IMR-90 (cell line): ENCODE measurements at regions not wholly inside any gene's neighbourhood (a gene's known extent, or its start where the extent isn't known, plus 50 kb on each side); places are given as distances from the start of the nearest gene placed in this dataset.

Experiments
- ATAC-seq: fragments of 200-7000 bp; cut with Tn5 transposase; 2 replicates; pipeline ENCODE4 v1.9.1; 2020; ENCODE audit warnings: low read depth, mild to moderate bottlenecking, moderate library complexity
- BruUV-seq: library from RNA; stranded (reverse); fragments of 400-500 nt; replicated peaks from 2 replicates; lab custom pipeline; 2021; lab: Mats Ljungman, UMichigan
- CTCF ChIA-PET: fragments of 300-600 bp; formaldehyde crosslinking; extraction: SDS; loops from one replicate; lab custom pipeline; 2021; ENCODE audit warnings: antibody characterized with exemption; lab: Yijun Ruan, JAX
- POLR2A ChIA-PET: fragments of 300-600 bp; sonication (Branson Sonifier 250); formaldehyde crosslinking; loops from one replicate; lab custom pipeline; 2022; ENCODE audit warnings: antibody characterized with exemption; ENCODE audit not compliant: unreplicated experiment; lab: Charles Lee
- DNase-seq: peaks from one replicate; pipeline ENCODE4 v3.0.0; 2013
- H2AFZ ChIP-seq: replicated peaks from 2 replicates; pipeline ENCODE3; 2013; ENCODE audit warnings: low read length, mild to moderate bottlenecking; ENCODE audit not compliant: poor library complexity
- H2AK5ac ChIP-seq: 2 replicates; pipeline ENCODE4 v1.6.1; 2013; ENCODE audit warnings: low read depth, low read length, inconsistent platforms
- H2AK9ac ChIP-seq: replicated peaks from 2 replicates; pipeline ENCODE3; 2013; ENCODE audit warnings: mild to moderate bottlenecking, low read depth, low read length, moderate library complexity; ENCODE audit not compliant: poor library complexity
- H2BK120ac ChIP-seq: 2 replicates; pipeline ENCODE4 v1.6.1; 2013; ENCODE audit warnings: low read depth, low read length, inconsistent platforms
- H2BK15ac ChIP-seq: 3 replicates; pipeline ENCODE4 v1.6.1; 2013; ENCODE audit warnings: low read depth, low read length, inconsistent platforms
- H2BK20ac ChIP-seq: 2 replicates; pipeline ENCODE4 v1.6.1; 2013; ENCODE audit warnings: low read depth, mild to moderate bottlenecking, inconsistent platforms, low read length, moderate library complexity
- H2BK5ac ChIP-seq: 2 replicates; pipeline ENCODE4 v1.6.1; 2013; ENCODE audit warnings: mild to moderate bottlenecking, low read depth, low read length, inconsistent platforms; ENCODE audit not compliant: poor library complexity, severe bottlenecking
- H3K14ac ChIP-seq: replicated peaks from 2 replicates; pipeline ENCODE4 v1.6.1; 2013; ENCODE audit warnings: low read depth, low read length, inconsistent platforms
- H3K18ac ChIP-seq: 2 replicates; pipeline ENCODE4 v1.6.1; 2013; ENCODE audit warnings: low read depth, low read length, control low read depth
- H3K23ac ChIP-seq: 2 replicates; pipeline ENCODE4 v1.6.1; 2013; ENCODE audit warnings: low read depth, low read length, inconsistent platforms
- H3K27ac ChIP-seq: 2 replicates; pipeline ENCODE4 v1.5.1; 2013; ENCODE audit warnings: mild to moderate bottlenecking, control low read depth, low read length; ENCODE audit not compliant: insufficient read depth
- H3K27me3 ChIP-seq: 2 replicates; pipeline ENCODE4 v1.6.1; 2013; ENCODE audit warnings: low read length; ENCODE audit not compliant: control insufficient read depth, insufficient read depth
- H3K36me3 ChIP-seq: 2 replicates; pipeline ENCODE4 v1.6.1; 2013; ENCODE audit warnings: low read length, mixed read lengths; ENCODE audit not compliant: control insufficient read depth, insufficient read depth
- H3K4ac ChIP-seq: 2 replicates; pipeline ENCODE4 v1.6.1; 2013; ENCODE audit warnings: low read depth, low read length, inconsistent platforms
- H3K4me1 ChIP-seq: 2 replicates; pipeline ENCODE4 v1.6.1; 2013; ENCODE audit warnings: low read length, mixed read lengths; ENCODE audit not compliant: control insufficient read depth, insufficient read depth
- H3K4me2 ChIP-seq: 2 replicates; pipeline ENCODE4 v1.6.1; 2013; ENCODE audit warnings: low read depth, mild to moderate bottlenecking, control low read depth, low read length, moderate library complexity
- H3K4me3 ChIP-seq: 2 replicates; pipeline ENCODE4 v1.5.1; 2013; ENCODE audit warnings: low read depth, mild to moderate bottlenecking, control low read depth, low read length, moderate library complexity; ENCODE audit not compliant: insufficient read depth
- H3K56ac ChIP-seq: 2 replicates; pipeline ENCODE4 v1.6.1; 2013; ENCODE audit warnings: low read length, inconsistent platforms; ENCODE audit not compliant: insufficient read depth; ENCODE audit errors: extremely low read depth
- H3K79me1 ChIP-seq, 2 experiments: 2 replicates each; pipeline ENCODE4 v1.6.1; 2013; ENCODE audit warnings: low read length in 2 of 2, inconsistent platforms in 1 of 2, low read depth in 1 of 2
- H3K9ac ChIP-seq: 2 replicates; pipeline ENCODE4 v1.6.1; 2013; ENCODE audit warnings: low read depth, low read length, control low read depth
- H3K9me1 ChIP-seq: 2 replicates; pipeline ENCODE4 v1.6.1; 2013; ENCODE audit warnings: low read length, inconsistent platforms; ENCODE audit not compliant: insufficient read depth
- H3K9me3 ChIP-seq: 2 replicates; pipeline ENCODE4 v1.6.1; 2013; ENCODE audit warnings: low read length; ENCODE audit not compliant: control insufficient read depth, insufficient read depth
- H4K20me1 ChIP-seq: 2 replicates; pipeline ENCODE4 v1.6.1; 2013; ENCODE audit warnings: low read length, inconsistent platforms; ENCODE audit not compliant: insufficient read depth
- H4K5ac ChIP-seq: 2 replicates; pipeline ENCODE4 v1.6.1; 2013; ENCODE audit warnings: mild to moderate bottlenecking, low read depth, low read length, control low read depth
- H4K8ac ChIP-seq, 2 experiments: 2 replicates each; pipeline ENCODE4 v1.6.1; 2013; ENCODE audit warnings: low read depth in 2 of 2, low read length in 2 of 2, control low read depth in 1 of 2, inconsistent platforms in 1 of 2
- H4K91ac ChIP-seq: 2 replicates; pipeline ENCODE4 v1.6.1; 2013; ENCODE audit warnings: low read depth, low read length, inconsistent platforms; ENCODE audit not compliant: insufficient read depth
- BHLHE40 ChIP-seq: fragments of 150-350 bp; IDR thresholded peaks from 2 replicates; pipeline ENCODE4 v1.6.1; 2016; ENCODE audit warnings: mild to moderate bottlenecking, low read depth, low read length
- CEBPB ChIP-seq: IDR thresholded peaks from 2 replicates; pipeline ENCODE4 v1.6.1; 2012; ENCODE audit warnings: low read depth, low read length, improper control_type of control experiment
- CTCF ChIP-seq: conservative IDR thresholded peaks from 2 replicates; pipeline ENCODE4 v1.5.1; 2012; ENCODE audit warnings: mild to moderate bottlenecking, low read depth, low read length, improper control_type of control experiment
- FOS ChIP-seq: fragments of 150-350 bp; IDR thresholded peaks from 2 replicates; pipeline ENCODE4 v1.6.1; 2016; ENCODE audit warnings: low read depth, low read length
- MAFK ChIP-seq: IDR thresholded peaks from 2 replicates; pipeline ENCODE4 v1.6.1; 2012; ENCODE audit warnings: low read depth, low read length, improper control_type of control experiment
- MAZ ChIP-seq: IDR thresholded peaks from 2 replicates; pipeline ENCODE4 v1.6.1; 2012; ENCODE audit warnings: low read depth, mild to moderate bottlenecking, low read length, improper control_type of control experiment, moderate library complexity, borderline replicate concordance
- NFE2L2 ChIP-seq: fragments of 150-350 bp; IDR thresholded peaks from 2 replicates; pipeline ENCODE4 v1.6.1; 2016; ENCODE audit warnings: low read depth, mild to moderate bottlenecking, low read length
- POLR2A ChIP-seq: IDR thresholded peaks from 2 replicates; pipeline ENCODE4 v1.6.1; 2012; ENCODE audit warnings: mild to moderate bottlenecking, low read depth, low read length
- RAD21 ChIP-seq: IDR thresholded peaks from 2 replicates; pipeline ENCODE4 v1.6.1; 2012; ENCODE audit warnings: low read length, improper control_type of control experiment
- RCOR1 ChIP-seq: IDR thresholded peaks from 2 replicates; pipeline ENCODE4 v1.6.1; 2012; ENCODE audit warnings: mild to moderate bottlenecking, low read length, improper control_type of control experiment; ENCODE audit not compliant: insufficient replicate concordance
- SMC3 ChIP-seq: fragments of 150-350 bp; IDR thresholded peaks from 2 replicates; pipeline ENCODE4 v1.6.1; 2016; ENCODE audit warnings: low read depth, mild to moderate bottlenecking, antibody characterized with exemption, low read length, moderate library complexity
- WGBS, 2 experiments: methylation state at CpG; one replicate each; pipeline versions ENCODE4 v1.1.5 to v1.1.7; 2013; ENCODE audit warnings: missing lambda C conversion rate in 2 of 2; ENCODE audit not compliant: insufficient read length in 1 of 2; ENCODE audit errors: extremely low coverage in 2 of 2; 5-methylcytosine and 5-hydroxymethylcytosine counted together
- dilution Hi-C: fragments of 300-500 bp; cut with HindIII; formaldehyde crosslinking; loops from one replicate; pipeline ENCODE4 v1.14.3; 2018; ENCODE audit warnings: low sequenced_read_pairs; ENCODE audit not compliant: unreplicated experiment
- in situ Hi-C: fragments of 300-500 bp; cut with MboI; formaldehyde crosslinking; loops from 3 replicates; pipeline ENCODE4 v1.14.3; 2019; ENCODE audit warnings: low sequenced_read_pairs, inconsistent platforms, mixed read lengths
- intact Hi-C: fragments of 100-400 bp; cut with micrococcal nuclease; formaldehyde crosslinking; loops from 2 replicates; pipeline ENCODE4 v1.10.0; 2022
- TF ChIP-seq, protein P1 (sequence below): fragments of 150-350 bp; IDR thresholded peaks from 2 replicates; pipeline ENCODE4 v1.6.1; 2016; ENCODE audit warnings: low read depth, mild to moderate bottlenecking, low read length, moderate library complexity, borderline replicate concordance

DNA sequence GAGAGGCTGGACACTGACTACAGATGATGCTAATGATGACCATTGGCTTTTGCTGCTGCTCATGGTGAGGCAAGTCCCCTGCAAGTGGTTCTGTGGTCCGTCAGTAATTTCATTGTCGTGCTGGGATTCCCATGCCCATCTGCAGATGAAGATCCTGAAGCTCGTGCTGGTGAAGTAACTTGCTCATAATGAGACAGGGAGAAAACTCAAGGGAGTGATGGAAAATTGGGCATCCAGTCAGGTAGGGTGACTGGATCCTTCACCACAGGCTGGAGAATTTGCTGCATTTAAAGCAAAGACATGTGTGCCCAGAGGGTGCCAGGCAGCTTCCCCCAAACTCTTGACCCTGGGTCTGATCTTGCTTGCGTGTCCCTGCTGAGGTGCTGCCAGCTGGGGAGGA, 125.6 kb downstream of the TSN start:
- H2AK5ac ChIP-seq: no peak overlapping the region
- H3K23ac ChIP-seq: no peak overlapping the region
- in situ Hi-C loops: no loop called here
- no peaks in the 10 kb centered on the region for H3K36me3 ChIP-seq
- intact Hi-C loops: no loop called here
- H3K79me1 ChIP-seq: no peaks in the 10 kb centered on the region
- no peak overlapping the region for H3K18ac ChIP-seq
- no peak overlapping the region for H3K27ac ChIP-seq
- H2BK20ac ChIP-seq: no peak overlapping the region
- H3K9me3 ChIP-seq: no peaks in the 10 kb centered on the region
- no peak overlapping the region for H3K4ac ChIP-seq
- H3K9ac ChIP-seq: no peak overlapping the region
- no peaks in the 10 kb centered on the region for H3K9me1 ChIP-seq
- no peak overlapping the region for H4K5ac ChIP-seq
- no peak for DNase-seq
- H3K4me2 ChIP-seq: no peak overlapping the region
- no peak overlapping the region for H4K8ac ChIP-seq
- H3K56ac ChIP-seq: no peak overlapping the region
- no peak overlapping the region for H2AK9ac ChIP-seq
- no peak overlapping the region for H3K14ac ChIP-seq
- no peak overlapping the region for H2BK5ac ChIP-seq
- no peaks in the 10 kb centered on the region for H4K20me1 ChIP-seq
- no peak overlapping the region for H4K91ac ChIP-seq
- no peaks in the 10 kb centered on the region for H3K4me1 ChIP-seq
- dilution Hi-C loops: no loop called here
- WGBS, 2 experiments: 58% methylated on average over 2 of the region's 4 CpGs; no CpG with 5 or more reads in 1 of the 2 experiments
- no TSS peak for BruUV-seq
- POLR2A ChIA-PET: no interaction called here
- CTCF ChIA-PET: no interaction called here
- H3K27me3 ChIP-seq: peaks cover 3% of the 10 kb centered on the region; the same call in 1 of the 2 replicates
- no peak overlapping the region for H2BK120ac ChIP-seq
- TF ChIP-seq RCOR1: no peak
- no peak for TF ChIP-seq BHLHE40
- no peak for TF ChIP-seq NFE2L2
- no peak for TF ChIP-seq SMC3
- TF ChIP-seq, protein P1, sequence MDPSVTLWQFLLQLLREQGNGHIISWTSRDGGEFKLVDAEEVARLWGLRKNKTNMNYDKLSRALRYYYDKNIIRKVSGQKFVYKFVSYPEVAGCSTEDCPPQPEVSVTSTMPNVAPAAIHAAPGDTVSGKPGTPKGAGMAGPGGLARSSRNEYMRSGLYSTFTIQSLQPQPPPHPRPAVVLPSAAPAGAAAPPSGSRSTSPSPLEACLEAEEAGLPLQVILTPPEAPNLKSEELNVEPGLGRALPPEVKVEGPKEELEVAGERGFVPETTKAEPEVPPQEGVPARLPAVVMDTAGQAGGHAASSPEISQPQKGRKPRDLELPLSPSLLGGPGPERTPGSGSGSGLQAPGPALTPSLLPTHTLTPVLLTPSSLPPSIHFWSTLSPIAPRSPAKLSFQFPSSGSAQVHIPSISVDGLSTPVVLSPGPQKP: no peak
- TF ChIP-seq CEBPB: no peak
- TF ChIP-seq FOS: no peak
- TF ChIP-seq RAD21: no peak
- TF ChIP-seq POLR2A: no peak
- TF ChIP-seq CTCF: no peak
- no peak for TF ChIP-seq MAZ
- TF ChIP-seq MAFK: no peak
- no peak overlapping the region for H2AFZ ChIP-seq
- no peak overlapping the region for H2BK15ac ChIP-seq
- ATAC-seq: no peak
- H3K4me3 ChIP-seq: no peak overlapping the region
